GM23248 (cell line): ENCODE measurements at regions not wholly inside any gene's neighbourhood (a gene's known extent, or its start where the extent isn't known, plus 50 kb on each side); places are given as distances from the start of the nearest gene placed in this dataset.

Source experiments
- EZH2 ChIP-seq: fragments of 200-600 bp; sonication (generic); IDR thresholded peaks from 2 replicates; pipeline ENCODE4 v1.6.1; 2018; ENCODE audit warnings: antibody characterized with exemption, mild to moderate bottlenecking; ENCODE audit not compliant: insufficient read depth, poor library complexity, severe bottlenecking
- EZH2phosphoT487 ChIP-seq: fragments of 200-600 bp; sonication (generic); IDR thresholded peaks from 2 replicates; pipeline ENCODE4 v1.6.1; 2018; ENCODE audit warnings: antibody characterized with exemption, moderate library complexity, mild to moderate bottlenecking, low read depth; ENCODE audit not compliant: insufficient read depth

- no peak for TF ChIP-seq EZH2
- TF ChIP-seq EZH2phosphoT487: no peak
Observed at GRCh38 chr6:105570416-105570815, 167.5 kb upstream of the PREP start.
